ENCODE measurements at regions not wholly inside any gene's neighbourhood (a gene's known extent, or its start where the extent isn't known, plus 50 kb on each side); places are given as distances from the start of the nearest gene placed in this dataset.

DNA sequence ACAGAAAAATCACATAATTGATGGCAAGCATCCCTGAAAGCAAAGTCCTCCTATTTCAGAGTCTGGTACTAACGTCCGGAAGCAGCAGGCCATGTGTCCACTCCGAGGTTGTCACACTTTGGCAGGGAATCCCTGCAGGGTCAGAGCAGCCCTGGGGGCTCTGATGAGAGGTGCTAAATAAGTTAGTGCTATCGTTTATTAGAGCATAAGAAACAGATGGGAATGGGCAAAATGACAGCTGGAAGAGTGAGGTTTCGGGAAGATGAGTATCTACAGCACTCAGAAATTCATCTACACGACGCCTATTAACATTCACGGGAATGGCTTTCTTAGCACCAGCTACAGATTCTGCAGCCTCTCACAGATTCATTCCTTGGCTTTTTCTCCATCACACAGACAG lies 465.4 kb upstream of the PSMD7 start:
- Histone ChIP-seq H2BK20ac (ENCODE audit: low read length) (no peak overlapping the region), H3K27me3 (replicated peaks in 1 of 4; ENCODE audit: control insufficient read depth in 3 of 4, extremely low read depth in 1 of 4, insufficient read depth in 3 of 4, low read length in 3 of 4) (no peaks in the 10 kb centered on the region), H2BK12ac (ENCODE audit: low read depth, low read length) (no peak overlapping the region), H2BK120ac (replicated peaks; ENCODE audit: low read depth, low read length) (no peak overlapping the region), H3K4me1 (replicated peaks in 1 of 4; ENCODE audit: control insufficient read depth in 3 of 4, insufficient read depth in 4 of 4, low read length in 3 of 4) (no peaks in the 10 kb centered on the region), H3K4me3 (ENCODE audit: extremely low read depth in 1 of 4, insufficient read depth in 2 of 4, low read depth in 3 of 4, low read length in 4 of 4) (no peak overlapping the region), H3K9ac (replicated peaks in 1 of 4; ENCODE audit: extremely low read depth in 1 of 4, low read depth in 3 of 4, low read length in 3 of 4) (no peak overlapping the region), H4K91ac (replicated peaks; ENCODE audit: insufficient read length, low read length) (no peak overlapping the region), H2AFZ (ENCODE audit: low read length) (no peak overlapping the region), H4K20me1 (replicated peaks in 1 of 2; ENCODE audit: control insufficient read depth in 1 of 2, insufficient read depth in 2 of 2, low read length in 2 of 2) (no peaks in the 10 kb centered on the region), H2BK15ac (ENCODE audit: low read length) (no peak overlapping the region), H3K79me2 (ENCODE audit: control insufficient read depth in 1 of 2, insufficient read depth in 2 of 2, low read length in 2 of 2) (no peaks in the 10 kb centered on the region), H2BK5ac (ENCODE audit: low read depth, low read length) (no peak overlapping the region), H3K27ac (ENCODE audit: low read depth, low read length) (no peak overlapping the region), H3K56ac (replicated peaks; ENCODE audit: insufficient read length, low read depth, low read length) (no peak overlapping the region), H3K14ac (ENCODE audit: insufficient read length) (no peak overlapping the region), H2AK5ac (ENCODE audit: low read depth, low read length) (no peak overlapping the region), H4K8ac (ENCODE audit: extremely low read depth, insufficient read depth, low read length) (no peak overlapping the region), H3K9me3 (ENCODE audit: insufficient read depth in 2 of 2, low read depth in 1 of 2, low read length in 1 of 2) (no peaks in the 10 kb centered on the region; a peak in 1 of 4 replicates), H3K4me2 (ENCODE audit: insufficient read depth in 1 of 2, low read depth in 2 of 2, low read length in 2 of 2) (no peak overlapping the region), H3K23ac (ENCODE audit: insufficient read length) (no peak overlapping the region), H3K79me1 (ENCODE audit: low read depth, low read length) (no peaks in the 10 kb centered on the region), H3K23me2 (ENCODE audit: low read depth, low read length) (no peaks in the 10 kb centered on the region), H4K5ac (ENCODE audit: insufficient read length, low read depth, low read length) (no peak overlapping the region), H3K4ac (replicated peaks; ENCODE audit: insufficient read length, low read depth, low read length) (no peak overlapping the region), H3K18ac (ENCODE audit: extremely low read depth, low read length) (no peak overlapping the region), H3K36me3 (ENCODE audit: control insufficient read depth in 2 of 4, insufficient read depth in 4 of 4, low read length in 3 of 4) (no peaks in the 10 kb centered on the region)
- DNase-seq (ENCODE audit: low read depth in 1 of 2, low spot score in 2 of 2) (no peak), FAIRE-seq (no peak)
- no peak for TF ChIP-seq POLR2AphosphoS5 (IDR thresholded peaks at IDR 0.05; ENCODE audit: low read depth, low read length)
- TF ChIP-seq SP4 (IDR thresholded peaks at IDR 0.05; ENCODE audit: low read length) = no peak
- TF ChIP-seq CREB1 (IDR thresholded peaks at IDR 0.05) = no peak
- TF ChIP-seq RAD21 (IDR thresholded peaks at IDR 0.05 in 1 of 2, conservative IDR thresholded peaks at IDR 0.05 in 1 of 2; ENCODE audit: low read depth in 2 of 2, low read length in 2 of 2) = no peak
- no peak for TF ChIP-seq POLR2A (IDR thresholded peaks at IDR 0.05; ENCODE audit: control extremely low read depth in 1 of 2, low read depth in 2 of 2, low read length in 2 of 2)
- TF ChIP-seq SP2 (IDR thresholded peaks at IDR 0.05; ENCODE audit: low read length) = no peak
- TF ChIP-seq CBX8 (IDR thresholded peaks at IDR 0.05; ENCODE audit: borderline replicate concordance, low read depth, low read length) = no peak
- no peak for TF ChIP-seq NRF1 (IDR thresholded peaks at IDR 0.05; ENCODE audit: low read depth, low read length)
- TF ChIP-seq, protein P1, sequence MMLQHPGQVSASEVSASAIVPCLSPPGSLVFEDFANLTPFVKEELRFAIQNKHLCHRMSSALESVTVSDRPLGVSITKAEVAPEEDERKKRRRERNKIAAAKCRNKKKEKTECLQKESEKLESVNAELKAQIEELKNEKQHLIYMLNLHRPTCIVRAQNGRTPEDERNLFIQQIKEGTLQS (IDR thresholded peaks at IDR 0.05; ENCODE audit: insufficient read depth, low read depth, low read length) = no peak
- TF ChIP-seq YY1 (IDR thresholded peaks at IDR 0.05; ENCODE audit: low read depth, low read length) = no peak
- no peak for TF ChIP-seq JUN (IDR thresholded peaks at IDR 0.05; ENCODE audit: low read depth, low read length)
- TF ChIP-seq ATF2 (IDR thresholded peaks at IDR 0.05; ENCODE audit: low read length) = no peak
- 93% methylated on average over 8 of the region's 8 CpGs; no CpG with 5 or more reads in 1 of the 2 experiments for WGBS, 2 experiments (ENCODE audit: extremely low coverage in 1 of 2, insufficient coverage in 1 of 2, insufficient read length in 1 of 2, insufficient replicate concordance in 2 of 2, low coverage in 1 of 2, low lambda C conversion rate in 2 of 2, missing lambda C conversion rate in 1 of 2)
- ChIA-PET CTCF (ENCODE audit: partially characterized antibody) (interaction anchor here (1.2 kb wide), 1 partner anchor 24 kb away, joined by 3 read pairs; no protein-coding TSS in a partner anchor), POLR2A (ENCODE audit: partially characterized antibody) (interaction anchor here (0.6 kb wide), 1 partner anchor 15 kb away, joined by 3 read pairs; no protein-coding TSS in a partner anchor)

Measured in H1 (cell line).